DND-41 (cell line): ENCODE measurements at regions not wholly inside any gene's neighbourhood (a gene's known extent, or its start where the extent isn't known, plus 50 kb on each side); places are given as distances from the start of the nearest gene placed in this dataset.

Experiments
- CTCF ChIP-seq: IDR thresholded peaks from 2 replicates; pipeline ENCODE4 v1.5.1; 2012; ENCODE audit warnings: borderline replicate concordance, low read length, moderate library complexity, mild to moderate bottlenecking; ENCODE audit not compliant: poor library complexity, severe bottlenecking; ENCODE audit errors: extremely low read depth
- EZH2 ChIP-seq: IDR thresholded peaks from 3 replicates; pipeline ENCODE4 v1.6.1; 2012; ENCODE audit warnings: borderline replicate concordance, low read depth, mild to moderate bottlenecking, moderate library complexity, low read length, inconsistent platforms; ENCODE audit not compliant: severe bottlenecking

- TF ChIP-seq CTCF: no peak
- no peak for TF ChIP-seq EZH2
These were observed 225.5 kb upstream of the PRICKLE1 start for GRCh38 chr12:42815068-42815467.
